DOHH2 (cell line): ENCODE measurements at regions not wholly inside any gene's neighbourhood (a gene's known extent, or its start where the extent isn't known, plus 50 kb on each side); places are given as distances from the start of the nearest gene placed in this dataset.

Experiments
- H3F3A ChIP-seq: fragments of 200-600 bp; sonication (generic), shearing (Covaris generic); 2 replicates; pipeline ENCODE4 v1.6.0; 2016; ENCODE audit warnings: antibody characterized with exemption, mild to moderate bottlenecking; ENCODE audit not compliant: control insufficient read depth, insufficient read depth
- H3K27ac ChIP-seq: fragments of 200-600 bp; sonication (generic); 2 replicates; pipeline ENCODE4 v1.5.1; 2014; ENCODE audit warnings: low read depth, mild to moderate bottlenecking, low read length, moderate library complexity
- H3K27me3 ChIP-seq: fragments of 200-600 bp; sonication (generic); 2 replicates; pipeline ENCODE4 v1.6.1; 2014; ENCODE audit warnings: mild to moderate bottlenecking, low read length, mixed read lengths; ENCODE audit not compliant: control insufficient read depth
- H3K36me3 ChIP-seq: fragments of 200-600 bp; sonication (generic); 2 replicates; pipeline ENCODE4 v1.6.1; 2014; ENCODE audit warnings: mild to moderate bottlenecking, low read length, moderate library complexity, mixed read lengths; ENCODE audit not compliant: control insufficient read depth
- H3K4me1 ChIP-seq: fragments of 200-600 bp; sonication (generic); 2 replicates; pipeline ENCODE4 v1.6.1; 2014; ENCODE audit warnings: mild to moderate bottlenecking, low read length, mixed read lengths; ENCODE audit not compliant: control insufficient read depth
- H3K4me2 ChIP-seq: fragments of 200-600 bp; sonication (generic); 2 replicates; pipeline ENCODE4 v1.6.0; 2014; ENCODE audit warnings: mild to moderate bottlenecking, low read length, moderate library complexity
- H3K4me3 ChIP-seq: fragments of 200-600 bp; sonication (generic); 2 replicates; pipeline ENCODE4 v1.5.1; 2014; ENCODE audit warnings: mild to moderate bottlenecking, low read length, mixed read lengths
- H3K79me2 ChIP-seq: fragments of 200-600 bp; sonication (generic); 2 replicates; pipeline ENCODE4 v1.6.1; 2014; ENCODE audit warnings: mild to moderate bottlenecking, low read length, mixed read lengths; ENCODE audit not compliant: control insufficient read depth
- H3K9me2 ChIP-seq: fragments of 200-600 bp; sonication (generic); replicated peaks from 2 replicates; pipeline ENCODE4 v1.6.1; 2014; ENCODE audit warnings: mild to moderate bottlenecking, low read length, mixed read lengths; ENCODE audit not compliant: control insufficient read depth
- H3K9me3 ChIP-seq: fragments of 200-600 bp; sonication (generic); 2 replicates; pipeline ENCODE4 v1.6.1; 2014; ENCODE audit warnings: antibody characterized with exemption, low read length, mixed read lengths; ENCODE audit not compliant: control insufficient read depth, insufficient read depth
- H4K20me1 ChIP-seq: fragments of 200-600 bp; sonication (generic); 2 replicates; pipeline ENCODE4 v1.6.0; 2014; ENCODE audit warnings: low read depth, mild to moderate bottlenecking, antibody characterized with exemption, low read length, moderate library complexity; ENCODE audit not compliant: control insufficient read depth, insufficient read depth
- CTCF ChIP-seq: fragments of 200-600 bp; sonication (generic); IDR thresholded peaks from one replicate; pipeline ENCODE4 v1.5.1; 2014; ENCODE audit warnings: antibody characterized with exemption, mild to moderate bottlenecking, low read depth, low read length; ENCODE audit not compliant: poor library complexity, severe bottlenecking
- EZH2phosphoT487 ChIP-seq: fragments of 200-600 bp; sonication (generic); IDR thresholded peaks from 2 replicates; pipeline ENCODE4 v1.6.1; 2017; ENCODE audit warnings: borderline replicate concordance, mild to moderate bottlenecking, antibody characterized with exemption, low read length, moderate library complexity, mixed read lengths

- no peaks in the 10 kb centered on the region for H3K9me3 ChIP-seq
- H3K79me2 ChIP-seq, result no peaks in the 10 kb centered on the region
- H4K20me1 ChIP-seq, result no peaks in the 10 kb centered on the region
- no peak overlapping the region for H3K4me3 ChIP-seq
- H3K4me1 ChIP-seq, result peaks cover 5% of the 10 kb centered on the region
- H3K4me2 ChIP-seq, result peak overlapping the region; percentile 55; the same call in 1 of the 2 replicates
- TF ChIP-seq EZH2phosphoT487, result no peak
- TF ChIP-seq CTCF, result no peak
- no peak overlapping the region for H3K27ac ChIP-seq
- peaks cover 46% of the 10 kb centered on the region for H3K27me3 ChIP-seq
- H3K9me2 ChIP-seq, result no peaks in the 10 kb centered on the region; the same call in 1 of the 2 replicates
- no peaks in the 10 kb centered on the region for H3K36me3 ChIP-seq
- H3F3A ChIP-seq, result no peaks in the 10 kb centered on the region
Observed at GRCh38 chr6:129767776-129768485, 58.0 kb upstream of the ARHGAP18 start.

DNA sequence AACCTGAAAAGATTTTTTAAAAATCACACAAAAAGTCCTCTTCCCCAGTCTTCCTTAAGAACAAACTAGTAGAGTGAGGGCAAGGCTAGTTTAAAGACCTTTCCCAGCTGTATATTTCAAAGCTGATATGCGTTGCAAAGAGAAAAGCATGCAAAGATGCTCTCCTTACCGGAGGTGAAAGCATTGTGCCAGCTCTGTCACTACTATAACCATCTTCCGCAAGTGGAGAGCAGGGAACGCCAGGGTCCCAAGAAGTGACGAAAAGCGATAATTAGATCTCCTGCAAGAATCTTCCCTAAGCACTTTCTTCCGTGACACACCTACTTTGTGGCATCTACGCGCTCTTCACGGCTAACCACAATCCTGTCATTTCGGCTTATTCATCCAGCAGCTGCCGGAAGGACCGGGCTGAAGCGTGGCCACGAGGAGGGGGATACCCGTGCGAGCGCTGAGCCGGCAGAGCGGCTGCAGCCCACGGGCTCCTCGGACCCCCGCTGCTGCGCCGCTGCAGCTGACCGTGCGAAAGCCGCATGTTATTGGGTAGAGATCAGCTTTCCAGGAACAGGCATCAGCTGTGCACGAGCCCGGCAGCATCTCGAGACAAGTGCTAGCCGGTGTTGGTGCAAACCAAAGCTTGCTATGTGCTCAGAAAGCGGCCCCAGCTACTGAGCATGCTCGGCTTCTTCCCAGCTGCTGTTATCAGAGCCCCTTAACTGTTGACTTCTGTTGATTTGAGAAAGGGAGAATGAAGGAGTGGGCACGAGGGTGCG lies 57.2 kb upstream of the ARHGAP18 start:
- no peak for TF ChIP-seq CTCF
- 0 out of 2 replicates have a peak, but pooled peaks have one; percentile 70 for TF ChIP-seq EZH2phosphoT487

DNA sequence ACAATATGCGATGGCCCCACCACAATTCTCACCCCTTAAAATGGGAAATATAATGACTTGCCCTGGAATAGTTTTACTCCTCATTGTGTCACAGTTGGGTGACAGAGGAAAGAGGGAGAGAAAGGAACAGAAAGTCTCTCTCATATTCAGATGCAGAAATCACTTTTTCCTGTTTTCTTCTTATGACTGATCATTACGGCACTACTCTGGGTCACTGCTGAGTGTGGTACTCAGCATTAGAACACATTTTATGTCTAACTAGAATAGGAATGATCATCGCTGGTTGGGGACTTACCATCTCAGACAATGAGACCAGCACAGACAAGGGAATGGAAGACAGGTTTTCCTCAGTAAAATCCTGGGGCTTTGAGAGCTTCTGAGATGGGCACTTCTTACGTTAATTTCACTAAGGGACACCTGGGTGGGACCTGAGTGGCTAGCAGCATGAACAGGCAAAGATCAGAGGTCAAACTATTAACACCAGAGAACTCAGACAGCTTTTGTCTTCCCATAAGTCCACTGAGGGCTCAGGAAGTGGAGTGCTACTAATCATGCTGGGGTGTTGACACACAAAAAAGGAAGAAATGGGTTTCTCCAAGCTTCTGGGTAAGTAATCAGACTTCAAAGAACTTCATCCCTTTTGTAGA lies 54.9 kb upstream of the ARHGAP18 start:
- Histone ChIP-seq H3K36me3 (no peaks in the 10 kb centered on the region), H3F3A (no peaks in the 10 kb centered on the region), H3K79me2 (no peaks in the 10 kb centered on the region), H3K27ac (no peak overlapping the region), H3K4me1 (peaks cover 5% of the 10 kb centered on the region), H3K9me3 (no peaks in the 10 kb centered on the region), H3K27me3 (peaks cover 52% of the 10 kb centered on the region), H3K4me2 (no peak overlapping the region), H3K9me2 (no peaks in the 10 kb centered on the region; the same call in 1 of the 2 replicates), H3K4me3 (no peak overlapping the region), H4K20me1 (no peaks in the 10 kb centered on the region)
- TF ChIP-seq CTCF (no peak), EZH2phosphoT487 (no peak)

More for the DNA sequence above, 57.2 kb upstream of the ARHGAP18 start:
- Histone ChIP-seq H3K4me1 (peaks cover 5% of the 10 kb centered on the region), H3K9me3 (no peaks in the 10 kb centered on the region), H3K79me2 (no peaks in the 10 kb centered on the region), H3F3A (no peaks in the 10 kb centered on the region), H3K4me3 (peak overlapping the region; percentile 36), H3K4me2 (peak overlapping the region; percentile 55), H3K36me3 (no peaks in the 10 kb centered on the region), H4K20me1 (no peaks in the 10 kb centered on the region), H3K9me2 (no peaks in the 10 kb centered on the region; the same call in 1 of the 2 replicates), H3K27me3 (peaks cover 51% of the 10 kb centered on the region), H3K27ac (no peak overlapping the region)
